Germinal center (tissue), 1 donor: ENCODE measurements at regions not wholly inside any gene's neighbourhood (a gene's known extent, or its start where the extent isn't known, plus 50 kb on each side); places are given as distances from the start of the nearest gene placed in this dataset.

ENCODE experiments used
- DNase-seq: peaks from one replicate; pipeline ENCODE4 v3.0.0; 2012; ENCODE audit warnings: mixed read lengths, low spot score

GRCh38 chr6:62479697-62480220, 193.7 kb upstream of the KHDRBS2 start:
- DNase-seq = no peak

- no peak for DNase-seq
Measured at GRCh38 chr6:62474793-62475192, 188.8 kb upstream of the KHDRBS2 start.

GRCh38 chr6:62466607-62467006, 180.6 kb upstream of the KHDRBS2 start:
- no peak for DNase-seq

- no peak for DNase-seq
Measured at GRCh38 chr6:62465206-62465605, 179.2 kb upstream of the KHDRBS2 start.

GRCh38 chr6:62452586-62452985, 166.6 kb upstream of the KHDRBS2 start:
- no peak for DNase-seq

GRCh38 chr6:62446647-62447316, 160.8 kb upstream of the KHDRBS2 start:
- DNase-seq = no peak

GRCh38 chr6:62445521-62445920, 159.5 kb upstream of the KHDRBS2 start:
- no peak for DNase-seq

- no peak for DNase-seq
Measured at GRCh38 chr6:62441182-62441581, 155.2 kb upstream of the KHDRBS2 start.

GRCh38 chr6:62429781-62430180, 143.8 kb upstream of the KHDRBS2 start:
- DNase-seq = no peak

GRCh38 chr6:62400521-62401259, 114.7 kb upstream of the KHDRBS2 start:
- no peak for DNase-seq

GRCh38 chr6:62393608-62394007, 107.6 kb upstream of the KHDRBS2 start:
- DNase-seq = no peak

GRCh38 chr6:62392291-62392690, 106.3 kb upstream of the KHDRBS2 start:
- no peak for DNase-seq

GRCh38 chr6:62391358-62391757, 105.3 kb upstream of the KHDRBS2 start:
- no peak for DNase-seq

- no peak for DNase-seq
Measured at GRCh38 chr6:62390401-62390800, 104.4 kb upstream of the KHDRBS2 start.

GRCh38 chr6:62371453-62372210, 85.6 kb upstream of the KHDRBS2 start:
- DNase-seq = no peak

GRCh38 chr6:62367601-62368000, 81.6 kb upstream of the KHDRBS2 start:
- no peak for DNase-seq

GRCh38 chr6:62362097-62362496, 76.1 kb upstream of the KHDRBS2 start:
- no peak for DNase-seq

GRCh38 chr6:62357835-62358234, 71.8 kb upstream of the KHDRBS2 start:
- DNase-seq = no peak

- DNase-seq = no peak
Measured at GRCh38 chr6:62354261-62354660, 68.2 kb upstream of the KHDRBS2 start.

GRCh38 chr6:62345962-62346689, 60.1 kb upstream of the KHDRBS2 start:
- DNase-seq = no peak

- DNase-seq = no peak
Measured at GRCh38 chr6:62345446-62345845, 59.4 kb upstream of the KHDRBS2 start.

- no peak for DNase-seq
Measured at GRCh38 chr6:62344850-62345249, 58.8 kb upstream of the KHDRBS2 start.
